ENCODE measurements at regions not wholly inside any gene's neighbourhood (a gene's known extent, or its start where the extent isn't known, plus 50 kb on each side); places are given as distances from the start of the nearest gene placed in this dataset.

GRCh38 chr5:5884593-5884992, 462.1 kb downstream of the ICE1 start:
- TF ChIP-seq CTCF (IDR thresholded peaks at IDR 0.05; ENCODE audit: low read depth, low read length), result no peak
- no peak for DNase-seq (ENCODE audit: extremely low read depth, low read depth)

GRCh38 chr5:5883562-5883961, 461.1 kb downstream of the ICE1 start:
- no peak for DNase-seq (ENCODE audit: extremely low read depth, low read depth)
- no peak for TF ChIP-seq CTCF (IDR thresholded peaks at IDR 0.05; ENCODE audit: low read depth, low read length)

GRCh38 chr5:5883146-5883545, 460.7 kb downstream of the ICE1 start:
- TF ChIP-seq CTCF (IDR thresholded peaks at IDR 0.05; ENCODE audit: low read depth, low read length), result no peak
- DNase-seq (ENCODE audit: extremely low read depth, low read depth), result no peak

- DNase-seq (ENCODE audit: extremely low read depth, low read depth), result no peak
- no peak for TF ChIP-seq CTCF (IDR thresholded peaks at IDR 0.05; ENCODE audit: low read depth, low read length)
These were observed 460.2 kb downstream of the ICE1 start for GRCh38 chr5:5882706-5883105.

- no peak for DNase-seq (ENCODE audit: extremely low read depth, low read depth)
- no peak for TF ChIP-seq CTCF (IDR thresholded peaks at IDR 0.05; ENCODE audit: low read depth, low read length)
These were observed 458.8 kb downstream of the ICE1 start for GRCh38 chr5:5881294-5881693.

- DNase-seq (ENCODE audit: extremely low read depth, low read depth), result no peak
- no peak for TF ChIP-seq CTCF (IDR thresholded peaks at IDR 0.05; ENCODE audit: low read depth, low read length)
These were observed 457.7 kb downstream of the ICE1 start for GRCh38 chr5:5880077-5880763.

GRCh38 chr5:5857396-5857795, 434.9 kb downstream of the ICE1 start:
- no peak for DNase-seq (ENCODE audit: extremely low read depth, low read depth)
- TF ChIP-seq CTCF (IDR thresholded peaks at IDR 0.05; ENCODE audit: low read depth, low read length), result no peak
